ENCODE measurements at regions not wholly inside any gene's neighbourhood (a gene's known extent, or its start where the extent isn't known, plus 50 kb on each side); places are given as distances from the start of the nearest gene placed in this dataset.

DNA sequence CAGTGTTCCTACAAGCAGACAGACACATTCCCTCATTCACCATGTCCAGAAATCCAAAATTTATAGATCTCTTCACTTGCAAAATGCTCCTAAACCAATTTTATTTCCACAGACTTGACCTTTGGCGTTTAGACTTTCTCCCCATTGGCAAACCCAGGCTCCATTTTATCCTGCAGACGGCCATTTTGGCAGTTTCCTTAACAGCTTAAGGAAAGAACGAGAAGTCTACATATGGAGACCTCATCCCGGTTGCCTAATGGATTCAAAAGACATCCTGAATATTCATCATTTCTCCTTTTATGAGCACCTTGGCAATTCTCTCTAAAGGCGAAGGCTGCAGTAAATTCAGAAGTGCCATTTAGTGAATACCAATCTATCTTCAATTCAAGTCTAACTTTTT lies 132.9 kb downstream of the HLX start:
- Mint-ChIP-seq H3K9me3 (ENCODE audit: insufficient read depth) (no peaks in the 10 kb centered on the region), H3K4me1 (no peaks in the 10 kb centered on the region), H3K4me3 (no peak overlapping the region), H3K27me3 (no peaks in the 10 kb centered on the region), H3K27ac (no peak overlapping the region)
- H3K79me2 ChIP-seq (ENCODE audit: control insufficient read depth, insufficient read depth, low read length) = no peaks in the 10 kb centered on the region
- 97% methylated on average over 5 of the region's 5 CpGs for WGBS (ENCODE audit: insufficient coverage)
- ChIA-PET POLR2A (no interaction called here), CTCF (interaction anchor here (1.0 kb wide), 1 partner anchor 57 kb away, joined by 4 read pairs; no protein-coding TSS in a partner anchor)
- TF ChIP-seq, protein P1, sequence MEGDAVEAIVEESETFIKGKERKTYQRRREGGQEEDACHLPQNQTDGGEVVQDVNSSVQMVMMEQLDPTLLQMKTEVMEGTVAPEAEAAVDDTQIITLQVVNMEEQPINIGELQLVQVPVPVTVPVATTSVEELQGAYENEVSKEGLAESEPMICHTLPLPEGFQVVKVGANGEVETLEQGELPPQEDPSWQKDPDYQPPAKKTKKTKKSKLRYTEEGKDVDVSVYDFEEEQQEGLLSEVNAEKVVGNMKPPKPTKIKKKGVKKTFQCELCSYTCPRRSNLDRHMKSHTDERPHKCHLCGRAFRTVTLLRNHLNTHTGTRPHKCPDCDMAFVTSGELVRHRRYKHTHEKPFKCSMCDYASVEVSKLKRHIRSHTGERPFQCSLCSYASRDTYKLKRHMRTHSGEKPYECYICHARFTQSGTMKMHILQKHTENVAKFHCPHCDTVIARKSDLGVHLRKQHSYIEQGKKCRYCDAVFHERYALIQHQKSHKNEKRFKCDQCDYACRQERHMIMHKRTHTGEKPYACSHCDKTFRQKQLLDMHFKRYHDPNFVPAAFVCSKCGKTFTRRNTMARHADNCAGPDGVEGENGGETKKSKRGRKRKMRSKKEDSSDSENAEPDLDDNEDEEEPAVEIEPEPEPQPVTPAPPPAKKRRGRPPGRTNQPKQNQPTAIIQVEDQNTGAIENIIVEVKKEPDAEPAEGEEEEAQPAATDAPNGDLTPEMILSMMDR (IDR thresholded peaks at IDR 0.05) = no peak
- no peak for TF ChIP-seq EZH2 (IDR thresholded peaks at IDR 0.05; ENCODE audit: borderline replicate concordance, insufficient read depth, low read depth, low read length, poor library complexity, severe bottlenecking)
- H3K4me3 ChIP-seq (ENCODE audit: control extremely low read depth in 1 of 5, extremely low read depth in 1 of 5, insufficient read depth in 1 of 5, low read depth in 2 of 5, low read length in 4 of 5) = no peak overlapping the region
- H3K4me1 ChIP-seq (ENCODE audit: control insufficient read depth in 2 of 2, insufficient read depth in 2 of 2, low read length in 2 of 2) = no peaks in the 10 kb centered on the region
- no peak overlapping the region for H3K9ac ChIP-seq (ENCODE audit: low read length)
- DNase-seq = no peak
- no peak overlapping the region for H3K27ac ChIP-seq (ENCODE audit: low read length in 2 of 2)
- H3K9me3 ChIP-seq (ENCODE audit: control extremely low read depth in 1 of 3, control insufficient read depth in 2 of 3, insufficient read depth in 1 of 3, low read length in 2 of 3) = no peaks in the 10 kb centered on the region
- H2AFZ ChIP-seq (ENCODE audit: insufficient read depth, low read depth, low read length, poor library complexity, severe bottlenecking) = no peak overlapping the region
- no peaks in the 10 kb centered on the region for H3K27me3 ChIP-seq (replicated peaks in 1 of 4; ENCODE audit: control extremely low read depth in 1 of 4, control insufficient read depth in 3 of 4, insufficient read depth in 4 of 4, low read length in 3 of 4)
- H3K36me3 ChIP-seq (replicated peaks in 1 of 2; ENCODE audit: control extremely low read depth in 1 of 2, control insufficient read depth in 1 of 2, extremely low read depth in 1 of 2, insufficient read depth in 2 of 2, low read length in 1 of 2) = no peaks in the 10 kb centered on the region
- ATAC-seq (ENCODE audit: low read depth) = no peak
- no peak overlapping the region for H3K4me2 ChIP-seq (replicated peaks; ENCODE audit: low read depth, low read length, poor library complexity, severe bottlenecking)
- H4K20me1 ChIP-seq (ENCODE audit: control insufficient read depth, insufficient read depth, low read length, poor library complexity, severe bottlenecking) = no peaks in the 10 kb centered on the region
- intact Hi-C loops (cut with micrococcal nuclease) = no loop called here

DNA sequence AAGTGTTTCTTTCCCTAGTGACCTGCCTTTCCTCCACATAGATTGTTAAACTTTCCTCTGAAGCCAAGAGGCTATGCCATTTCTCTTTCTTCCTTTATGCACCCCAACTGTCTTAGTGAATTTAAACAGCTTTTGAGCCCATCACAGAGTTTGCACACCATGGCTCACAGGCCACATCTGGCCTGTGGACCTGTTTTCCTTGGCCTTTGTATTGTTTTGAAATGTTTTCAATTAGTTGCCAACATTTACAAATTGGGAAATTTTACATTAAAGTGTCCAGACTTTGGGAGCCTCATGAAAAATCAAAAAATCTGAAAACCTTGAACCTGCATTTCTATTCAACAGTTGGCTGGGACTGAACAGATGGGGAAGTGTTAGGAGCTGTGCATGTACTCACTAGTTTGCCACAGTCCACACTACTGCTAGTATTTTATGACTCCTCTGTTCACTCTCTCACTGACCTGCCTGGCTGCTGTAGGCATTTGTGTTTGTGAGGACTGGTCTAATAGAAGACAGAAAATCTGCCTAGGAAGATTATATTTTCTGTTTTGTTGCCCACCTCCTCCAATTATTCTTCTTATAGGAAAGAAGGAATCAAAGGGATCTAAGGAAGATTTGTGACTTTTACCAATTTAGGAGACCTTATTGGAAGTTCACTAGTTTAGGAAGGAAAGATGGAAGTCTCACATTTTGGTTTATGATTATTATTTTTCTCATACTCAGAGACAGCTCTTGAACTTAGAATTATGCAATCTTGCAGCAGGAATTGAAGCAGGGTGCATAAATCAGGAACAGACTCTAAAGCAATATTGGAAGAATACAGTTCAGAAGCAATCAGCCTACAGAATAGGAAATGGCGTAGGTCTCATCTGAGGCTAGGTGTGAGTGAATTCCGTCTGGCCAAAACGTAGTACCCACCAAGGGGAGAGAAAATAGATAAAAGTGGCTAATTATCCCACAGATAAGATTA lies 134.7 kb downstream of the HLX start:
- H3K4me2 ChIP-seq (replicated peaks; ENCODE audit: low read depth, low read length, poor library complexity, severe bottlenecking) = no peak overlapping the region
- ATAC-seq (ENCODE audit: low read depth) = no peak
- H2AFZ ChIP-seq (ENCODE audit: insufficient read depth, low read depth, low read length, poor library complexity, severe bottlenecking) = no peak overlapping the region
- no peak for DNase-seq
- no peak overlapping the region for H3K4me3 ChIP-seq (ENCODE audit: control extremely low read depth in 1 of 5, extremely low read depth in 1 of 5, insufficient read depth in 1 of 5, low read depth in 2 of 5, low read length in 4 of 5)
- no peak overlapping the region for H3K9ac ChIP-seq (ENCODE audit: low read length)
- TF ChIP-seq EZH2 (IDR thresholded peaks at IDR 0.05; ENCODE audit: borderline replicate concordance, insufficient read depth, low read depth, low read length, poor library complexity, severe bottlenecking) = no peak
- TF ChIP-seq, protein P1 (IDR thresholded peaks at IDR 0.05) = no peak
- H3K27ac ChIP-seq (ENCODE audit: low read length in 2 of 2) = no peak overlapping the region
- Mint-ChIP-seq H3K9me3 (ENCODE audit: insufficient read depth) (no peaks in the 10 kb centered on the region), H3K4me3 (no peak overlapping the region), H3K27ac (peak overlapping the region; percentile 2), H3K4me1 (peaks cover 3% of the 10 kb centered on the region), H3K27me3 (no peaks in the 10 kb centered on the region)
- no CpG with 5 or more reads among the region's 3 CpGs for WGBS (ENCODE audit: insufficient coverage)
- no peaks in the 10 kb centered on the region for H3K9me3 ChIP-seq (ENCODE audit: control extremely low read depth in 1 of 3, control insufficient read depth in 2 of 3, insufficient read depth in 1 of 3, low read length in 2 of 3)
- no peaks in the 10 kb centered on the region for H4K20me1 ChIP-seq (ENCODE audit: control insufficient read depth, insufficient read depth, low read length, poor library complexity, severe bottlenecking)
- CTCF ChIA-PET = no interaction called here
- no peaks in the 10 kb centered on the region for H3K27me3 ChIP-seq (replicated peaks in 1 of 4; ENCODE audit: control extremely low read depth in 1 of 4, control insufficient read depth in 3 of 4, insufficient read depth in 4 of 4, low read length in 3 of 4)
- no peaks in the 10 kb centered on the region for H3K36me3 ChIP-seq (replicated peaks in 1 of 2; ENCODE audit: control extremely low read depth in 1 of 2, control insufficient read depth in 1 of 2, extremely low read depth in 1 of 2, insufficient read depth in 2 of 2, low read length in 1 of 2)
- POLR2A ChIA-PET = no interaction called here
- no peaks in the 10 kb centered on the region for H3K79me2 ChIP-seq (ENCODE audit: control insufficient read depth, insufficient read depth, low read length)
- no peaks in the 10 kb centered on the region for H3K4me1 ChIP-seq (ENCODE audit: control insufficient read depth in 2 of 2, insufficient read depth in 2 of 2, low read length in 2 of 2)
- intact Hi-C loops (cut with micrococcal nuclease) = no loop called here

Measured in B cell (primary cell).